ENCODE measurements at regions not wholly inside any gene's neighbourhood (a gene's known extent, or its start where the extent isn't known, plus 50 kb on each side); places are given as distances from the start of the nearest gene placed in this dataset.
A peak's percentile ranks its signal among the peaks of the same experiment; 100 is the strongest.

GRCh38 chr15:79540551-79540950 lies 108.4 kb downstream of the MINAR1 start:
- H3K23me2 ChIP-seq (ENCODE audit: low read depth, low read length): no peaks in the 10 kb centered on the region
- no peak overlapping the region for H3K23ac ChIP-seq (ENCODE audit: insufficient read length)
- H3K56ac ChIP-seq (replicated peaks; ENCODE audit: insufficient read length, low read depth, low read length): no peak overlapping the region
- H2AK5ac ChIP-seq (ENCODE audit: low read depth, low read length): no peak overlapping the region
- H3K9ac ChIP-seq (replicated peaks in 1 of 4; ENCODE audit: extremely low read depth in 1 of 4, low read depth in 3 of 4, low read length in 3 of 4): no peak overlapping the region
- no peak overlapping the region for H2BK120ac ChIP-seq (replicated peaks; ENCODE audit: low read depth, low read length)
- no peak overlapping the region for H2BK12ac ChIP-seq (ENCODE audit: low read depth, low read length)
- no peaks in the 10 kb centered on the region for H3K27me3 ChIP-seq (replicated peaks in 1 of 4; ENCODE audit: control insufficient read depth in 3 of 4, extremely low read depth in 1 of 4, insufficient read depth in 3 of 4, low read length in 3 of 4)
- H3K79me1 ChIP-seq (ENCODE audit: low read depth, low read length): no peaks in the 10 kb centered on the region
- no peak overlapping the region for H2AFZ ChIP-seq (ENCODE audit: low read length)
- no peak for FAIRE-seq
- H3K4me2 ChIP-seq (ENCODE audit: insufficient read depth in 1 of 2, low read depth in 2 of 2, low read length in 2 of 2): no peak overlapping the region
- no peaks in the 10 kb centered on the region for H3K79me2 ChIP-seq (ENCODE audit: control insufficient read depth in 1 of 2, insufficient read depth in 2 of 2, low read length in 2 of 2)
- no peak overlapping the region for H3K4ac ChIP-seq (replicated peaks; ENCODE audit: insufficient read length, low read depth, low read length)
- no peak overlapping the region for H3K27ac ChIP-seq (ENCODE audit: low read depth, low read length)
- no peak overlapping the region for H4K5ac ChIP-seq (ENCODE audit: insufficient read length, low read depth, low read length)
- H3K4me3 ChIP-seq (ENCODE audit: extremely low read depth in 1 of 4, insufficient read depth in 2 of 4, low read depth in 3 of 4, low read length in 4 of 4): no peak overlapping the region
- no peaks in the 10 kb centered on the region for H3K4me1 ChIP-seq (replicated peaks in 1 of 4; ENCODE audit: control insufficient read depth in 3 of 4, insufficient read depth in 4 of 4, low read length in 3 of 4)
- POLR2A ChIA-PET (ENCODE audit: partially characterized antibody): no interaction called here
- no peak overlapping the region for H4K8ac ChIP-seq (ENCODE audit: extremely low read depth, insufficient read depth, low read length)
- DNase-seq (ENCODE audit: low read depth in 1 of 2, low spot score in 2 of 2): no peak
- WGBS, 2 experiments (ENCODE audit: extremely low coverage in 1 of 2, insufficient coverage in 1 of 2, insufficient read length in 1 of 2, insufficient replicate concordance in 2 of 2, low coverage in 1 of 2, low lambda C conversion rate in 2 of 2, missing lambda C conversion rate in 1 of 2): 86% methylated on average over 2 of the region's 2 CpGs; no CpG with 5 or more reads in 1 of the 2 experiments
- no peaks in the 10 kb centered on the region for H3K9me3 ChIP-seq (ENCODE audit: insufficient read depth in 2 of 2, low read depth in 1 of 2, low read length in 1 of 2)
- CTCF ChIA-PET (ENCODE audit: partially characterized antibody): interaction anchor here (0.8 to 1.2 kb wide), 4 partner anchors 90 to 186 kb away, joined by 3 read pairs; no protein-coding TSS in a partner anchor
- no peaks in the 10 kb centered on the region for H4K20me1 ChIP-seq (replicated peaks in 1 of 2; ENCODE audit: control insufficient read depth in 1 of 2, insufficient read depth in 2 of 2, low read length in 2 of 2)
- no peak overlapping the region for H4K91ac ChIP-seq (replicated peaks; ENCODE audit: insufficient read length, low read length)
- H3K14ac ChIP-seq (ENCODE audit: insufficient read length): no peak overlapping the region
- H2BK15ac ChIP-seq (ENCODE audit: low read length): no peak overlapping the region
- TF ChIP-seq YY1 (IDR thresholded peaks at IDR 0.05; ENCODE audit: low read depth, low read length) (no peak), SRF (IDR thresholded peaks at IDR 0.05; ENCODE audit: low read depth, low read length) (no peak), RNF2 (IDR thresholded peaks at IDR 0.05; ENCODE audit: borderline replicate concordance, low read depth, low read length, missing control alignments, poor library complexity, severe bottlenecking) (no peak), CTCF (IDR thresholded peaks at IDR 0.05; ENCODE audit: control extremely low read depth in 1 of 3, insufficient read depth in 1 of 3, low read depth in 1 of 3, low read length in 3 of 3) (peak in 1 of 3 experiments; percentile 31; a peak in 1 of 4 replicates), SUZ12 (IDR thresholded peaks at IDR 0.05; ENCODE audit: low read length) (no peak)
- H3K18ac ChIP-seq (ENCODE audit: extremely low read depth, low read length): no peak overlapping the region
- H2BK20ac ChIP-seq (ENCODE audit: low read length): no peak overlapping the region
- H2BK5ac ChIP-seq (ENCODE audit: low read depth, low read length): no peak overlapping the region
- no peaks in the 10 kb centered on the region for H3K36me3 ChIP-seq (ENCODE audit: control insufficient read depth in 2 of 4, insufficient read depth in 4 of 4, low read length in 3 of 4)

All from H1 (cell line).